Naive thymus-derived CD8-positive, alpha-beta T cell (primary cell): ENCODE measurements at regions not wholly inside any gene's neighbourhood (a gene's known extent, or its start where the extent isn't known, plus 50 kb on each side); places are given as distances from the start of the nearest gene placed in this dataset.
"Not testable (repeated sequence)": the region's sequence is repeated elsewhere in the genome, so short reads cannot be mapped to it uniquely, and the experiment has no call there.

Source experiments
- ATAC-seq, 2 donors: fragments of 150-1000 bp; cut with Tn5 transposase in 1 of 2; sonication (Bioruptor Pico), chemical (Tn5 transposase) in 1 of 2; 1 replicate in 1 of 2; 2 replicates in 1 of 2; pipeline ENCODE4 v1.10.0; 2021; ENCODE audit warnings: mild to moderate bottlenecking in 2 of 2, moderate library complexity in 2 of 2
- POLR2A ChIA-PET: fragments of 350-600 bp; sonication (Branson Sonifier 250); formaldehyde crosslinking; loops from one replicate; lab custom pipeline; 2021; ENCODE audit warnings: antibody characterized with exemption; lab: Charles Lee
- DNase-seq, 10 donors: peaks; one replicate each; pipeline versions ENCODE4 v3.0.0 to v3.0.0-alpha.2; 2020 to 2022
- H3K27ac Mint-ChIP-seq, 10 donors: one replicate each; pipeline ENCODE4 v1.8.0; 2020 to 2022; ENCODE audit warnings: mild to moderate bottlenecking in 10 of 10, mixed read lengths in 10 of 10, moderate library complexity in 4 of 10, inconsistent platforms in 1 of 10
- H3K27me3 Mint-ChIP-seq, 5 donors: one replicate each; pipeline ENCODE4 v1.8.0; 2021 to 2022; ENCODE audit warnings: mixed read lengths in 5 of 5
- H3K36me3 Mint-ChIP-seq, 3 donors: one replicate each; pipeline ENCODE4 v1.8.0; 2020 to 2022; ENCODE audit warnings: mixed read lengths in 3 of 3, mild to moderate bottlenecking in 2 of 3, inconsistent platforms in 1 of 3
- H3K4me1 Mint-ChIP-seq, 4 donors: one replicate each; pipeline ENCODE4 v1.8.0; 2021 to 2022; ENCODE audit warnings: mixed read lengths in 4 of 4
- H3K4me3 Mint-ChIP-seq, 10 donors: one replicate each; pipeline ENCODE4 v1.8.0; 2020 to 2022; ENCODE audit warnings: mild to moderate bottlenecking in 10 of 10, mixed read lengths in 10 of 10, moderate library complexity in 6 of 10, inconsistent platforms in 1 of 10
- H3K9me3 Mint-ChIP-seq, 9 donors: one replicate each; pipeline ENCODE4 v1.8.0; 2020 to 2022; ENCODE audit warnings: mixed read lengths in 9 of 9, mild to moderate bottlenecking in 3 of 9, inconsistent platforms in 1 of 9, moderate library complexity in 1 of 9

- H3K27ac Mint-ChIP-seq: no peak overlapping the region
- H3K4me3 Mint-ChIP-seq: no peak overlapping the region
- H3K36me3 Mint-ChIP-seq: no peaks in the 10 kb centered on the region
- H3K27me3 Mint-ChIP-seq: peaks cover 15 to 45% (median 31%) of the 10 kb centered on the region in 5 donors
- H3K4me1 Mint-ChIP-seq: no peaks in the 10 kb centered on the region
- ATAC-seq: no peak
- peaks cover 0 to 11% (median 0%) of the 10 kb centered on the region in 9 donors for H3K9me3 Mint-ChIP-seq
- DNase-seq: no peak
- POLR2A ChIA-PET: no interaction called here
Observed at GRCh38 chr1:3995141-3995780, 95.2 kb upstream of the C1orf174 start.

- no peak for DNase-seq
- Mint-ChIP-seq H3K27ac (peak overlapping the region in 1 of 10 donors; percentile 45), H3K27me3 (peaks cover 15 to 52% (median 32%) of the 10 kb centered on the region in 5 donors), H3K9me3 (peaks cover 0 to 6% (median 0%) of the 10 kb centered on the region in 9 donors), H3K36me3 (no peaks in the 10 kb centered on the region), H3K4me1 (no peaks in the 10 kb centered on the region), H3K4me3 (no peak overlapping the region)
- POLR2A ChIA-PET: no interaction called here
- no peak for ATAC-seq
Observed at GRCh38 chr1:3996846-3997705, 97.0 kb upstream of the C1orf174 start.

- Mint-ChIP-seq H3K4me1 (no peaks in the 10 kb centered on the region), H3K36me3 (no peaks in the 10 kb centered on the region), H3K27ac (no peak overlapping the region), H3K27me3 (peaks cover 12 to 48% (median 28%) of the 10 kb centered on the region in 5 donors), H3K9me3 (peaks cover 0 to 2% (median 0%) of the 10 kb centered on the region in 9 donors), H3K4me3 (no peak overlapping the region)
- POLR2A ChIA-PET: no interaction called here
- DNase-seq: no peak
- no peak for ATAC-seq
Observed at GRCh38 chr1:3998086-3998485, 98.0 kb upstream of the C1orf174 start.

GRCh38 chr1:3999514-3999913 is 99.4 kb upstream of the C1orf174 start:
- H3K4me1 Mint-ChIP-seq, H3K36me3 Mint-ChIP-seq, ATAC-seq, POLR2A ChIA-PET, H3K4me3 Mint-ChIP-seq, H3K9me3 Mint-ChIP-seq, H3K27ac Mint-ChIP-seq, DNase-seq: not testable (repeated sequence)
- peaks cover 12 to 44% (median 28%) of the 10 kb centered on the region in 5 donors for H3K27me3 Mint-ChIP-seq

- DNase-seq: no peak
- H3K4me3 Mint-ChIP-seq: no peak overlapping the region
- no peak for ATAC-seq
- POLR2A ChIA-PET: no interaction called here
- peaks cover 0 to 2% (median 0%) of the 10 kb centered on the region in 9 donors for H3K9me3 Mint-ChIP-seq
- H3K4me1 Mint-ChIP-seq: peaks cover 0 to 1% (median under 1%) of the 10 kb centered on the region in 4 donors
- peaks cover 12 to 43% (median 31%) of the 10 kb centered on the region in 5 donors for H3K27me3 Mint-ChIP-seq
- no peak overlapping the region for H3K27ac Mint-ChIP-seq
- no peaks in the 10 kb centered on the region for H3K36me3 Mint-ChIP-seq
Observed at GRCh38 chr1:3999941-4000735, 100.1 kb upstream of the C1orf174 start.

GRCh38 chr1:4000811-4001251 is 100.8 kb upstream of the C1orf174 start:
- ATAC-seq (no peak), DNase-seq (no peak)
- H3K27me3 Mint-ChIP-seq: peaks cover 12 to 43% (median 33%) of the 10 kb centered on the region in 5 donors
- H3K4me3 Mint-ChIP-seq: no peak overlapping the region
- peaks cover 0 to 2% (median under 1%) of the 10 kb centered on the region in 4 donors for H3K4me1 Mint-ChIP-seq
- H3K27ac Mint-ChIP-seq: no peak overlapping the region
- POLR2A ChIA-PET: no interaction called here
- peaks cover 0 to 2% (median 0%) of the 10 kb centered on the region in 9 donors for H3K9me3 Mint-ChIP-seq
- no peaks in the 10 kb centered on the region for H3K36me3 Mint-ChIP-seq

GRCh38 chr1:4001461-4001860 is 101.4 kb upstream of the C1orf174 start:
- H3K27ac Mint-ChIP-seq: no peak overlapping the region
- peaks cover 12 to 40% (median 33%) of the 10 kb centered on the region in 5 donors for H3K27me3 Mint-ChIP-seq
- H3K9me3 Mint-ChIP-seq: peaks cover 0 to 2% (median 0%) of the 10 kb centered on the region in 9 donors

GRCh38 chr1:4002061-4002521 is 102.0 kb upstream of the C1orf174 start:
- Mint-ChIP-seq H3K27ac (no peak overlapping the region), H3K4me1 (peaks cover 0 to 2% (median under 1%) of the 10 kb centered on the region in 4 donors), H3K36me3 (no peaks in the 10 kb centered on the region), H3K4me3 (no peak overlapping the region), H3K27me3 (peaks cover 7 to 37% (median 31%) of the 10 kb centered on the region in 5 donors), H3K9me3 (peaks cover 0 to 7% (median 3%) of the 10 kb centered on the region in 9 donors)
- no peak for ATAC-seq
- DNase-seq: no peak
- POLR2A ChIA-PET: no interaction called here

More at GRCh38 chr1:4001461-4001860, 101.4 kb upstream of the C1orf174 start:
- peaks cover 0 to 2% (median under 1%) of the 10 kb centered on the region in 4 donors for H3K4me1 Mint-ChIP-seq
- POLR2A ChIA-PET: no interaction called here
- H3K36me3 Mint-ChIP-seq: no peaks in the 10 kb centered on the region
- DNase-seq: no peak
- no peak overlapping the region for H3K4me3 Mint-ChIP-seq
- ATAC-seq: no peak

GRCh38 chr1:4002741-4003140 is 102.7 kb upstream of the C1orf174 start:
- ATAC-seq (no peak), DNase-seq (no peak)
- no peak overlapping the region for H3K4me3 Mint-ChIP-seq
- no peak overlapping the region for H3K27ac Mint-ChIP-seq
- peaks cover 7 to 34% (median 26%) of the 10 kb centered on the region in 5 donors for H3K27me3 Mint-ChIP-seq
- peaks cover 0 to 13% (median 7%) of the 10 kb centered on the region in 9 donors for H3K9me3 Mint-ChIP-seq
- POLR2A ChIA-PET: no interaction called here
- H3K4me1 Mint-ChIP-seq: peaks cover 0 to 3% (median 2%) of the 10 kb centered on the region in 4 donors
- peaks cover 0 to 2% (median 0%) of the 10 kb centered on the region in 3 donors for H3K36me3 Mint-ChIP-seq

GRCh38 chr1:4003846-4004505 is 103.9 kb upstream of the C1orf174 start:
- Mint-ChIP-seq H3K9me3 (peaks cover 0 to 19% (median 7%) of the 10 kb centered on the region in 9 donors), H3K27ac (no peak overlapping the region), H3K27me3 (peaks cover 2 to 29% (median 16%) of the 10 kb centered on the region in 5 donors), H3K4me1 (peaks cover 0 to 3% (median 2%) of the 10 kb centered on the region in 4 donors), H3K4me3 (no peak overlapping the region), H3K36me3 (peaks cover 0 to 4% (median 2%) of the 10 kb centered on the region in 3 donors)
- ATAC-seq: no peak
- POLR2A ChIA-PET: no interaction called here
- no peak for DNase-seq

GRCh38 chr1:4004635-4005430 is 104.8 kb upstream of the C1orf174 start:
- Mint-ChIP-seq H3K9me3 (peaks cover 0 to 19% (median 7%) of the 10 kb centered on the region in 9 donors), H3K27me3 (peaks cover 2 to 22% (median 8%) of the 10 kb centered on the region in 5 donors), H3K36me3 (peaks cover 0 to 4% (median 2%) of the 10 kb centered on the region in 3 donors), H3K4me1 (peaks cover 0 to 3% (median 2%) of the 10 kb centered on the region in 4 donors), H3K4me3 (peak overlapping the region in 1 of 10 donors; percentile 47), H3K27ac (no peak overlapping the region)
- POLR2A ChIA-PET: no interaction called here
- ATAC-seq (no peak), DNase-seq (no peak)
